Neural crest cell (in vitro differentiated cells): ENCODE measurements at regions not wholly inside any gene's neighbourhood (a gene's known extent, or its start where the extent isn't known, plus 50 kb on each side); places are given as distances from the start of the nearest gene placed in this dataset.

Experiments used
- DNase-seq: peaks from one replicate; pipeline ENCODE4 v3.0.0; 2021; ENCODE audit warnings: low read depth, mixed read lengths, low spot score
- H3K27ac Mint-ChIP-seq: one replicate; pipeline ENCODE4 v1.8.0; 2021; ENCODE audit warnings: mild to moderate bottlenecking, mixed read lengths; ENCODE audit not compliant: unreplicated experiment
- H3K27me3 Mint-ChIP-seq: 2 replicates; pipeline ENCODE4 v1.8.0; 2021; ENCODE audit warnings: low read depth, mild to moderate bottlenecking, mixed read lengths
- H3K36me3 Mint-ChIP-seq: 2 replicates; pipeline ENCODE4 v1.8.0; 2021; ENCODE audit warnings: low read depth, mild to moderate bottlenecking, mixed read lengths
- H3K4me1 Mint-ChIP-seq: 2 replicates; pipeline ENCODE4 v1.8.0; 2021; ENCODE audit warnings: mixed read lengths
- H3K4me3 Mint-ChIP-seq: one replicate; pipeline ENCODE4 v1.8.0; 2021; ENCODE audit warnings: mild to moderate bottlenecking, mixed read lengths
- H3K9me3 Mint-ChIP-seq: 2 replicates; pipeline ENCODE4 v1.8.0; 2021; ENCODE audit warnings: mixed read lengths
- CTCF ChIP-seq: fragments of 200-600 bp; sonication (generic); conservative IDR thresholded peaks from 2 replicates; pipeline ENCODE4 v1.5.0; 2021; ENCODE audit warnings: antibody characterized with exemption, mild to moderate bottlenecking

- no peak for DNase-seq
- H3K9me3 Mint-ChIP-seq = no peaks in the 10 kb centered on the region
- H3K4me3 Mint-ChIP-seq = no peak overlapping the region
- H3K36me3 Mint-ChIP-seq = no peaks in the 10 kb centered on the region
- TF ChIP-seq CTCF = no peak
- H3K27ac Mint-ChIP-seq = no peak overlapping the region
- H3K4me1 Mint-ChIP-seq = peaks cover 3% of the 10 kb centered on the region
- no peaks in the 10 kb centered on the region for H3K27me3 Mint-ChIP-seq
These were observed 59.0 kb upstream of the KCNMA1 start for GRCh38 chr10:77696584-77696983.

DNA sequence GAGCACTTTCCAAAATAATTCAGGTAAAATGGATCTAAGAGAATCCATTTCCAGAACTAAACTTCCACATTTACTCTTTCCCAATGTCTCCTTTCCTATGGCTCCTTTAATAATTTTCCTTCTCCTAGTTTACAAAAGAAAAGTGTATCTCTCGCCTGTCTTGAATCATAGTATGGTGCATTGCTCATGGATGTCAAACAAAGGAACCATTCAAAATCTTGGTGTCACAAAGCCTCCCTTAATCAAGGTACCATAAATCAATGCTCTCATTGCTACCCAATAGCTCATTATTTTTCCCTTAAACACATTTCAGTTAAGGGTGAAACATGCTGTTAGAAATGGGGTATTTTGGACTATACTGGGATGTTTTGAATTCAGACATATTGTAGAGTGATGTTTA, 57.6 kb upstream of the KCNMA1 start:
- no peak overlapping the region for H3K4me3 Mint-ChIP-seq
- peaks cover 3% of the 10 kb centered on the region for H3K4me1 Mint-ChIP-seq
- DNase-seq = no peak
- H3K27ac Mint-ChIP-seq = no peak overlapping the region
- H3K36me3 Mint-ChIP-seq = no peaks in the 10 kb centered on the region
- H3K27me3 Mint-ChIP-seq = peaks cover 3% of the 10 kb centered on the region
- H3K9me3 Mint-ChIP-seq = no peaks in the 10 kb centered on the region
- TF ChIP-seq CTCF = no peak

DNA sequence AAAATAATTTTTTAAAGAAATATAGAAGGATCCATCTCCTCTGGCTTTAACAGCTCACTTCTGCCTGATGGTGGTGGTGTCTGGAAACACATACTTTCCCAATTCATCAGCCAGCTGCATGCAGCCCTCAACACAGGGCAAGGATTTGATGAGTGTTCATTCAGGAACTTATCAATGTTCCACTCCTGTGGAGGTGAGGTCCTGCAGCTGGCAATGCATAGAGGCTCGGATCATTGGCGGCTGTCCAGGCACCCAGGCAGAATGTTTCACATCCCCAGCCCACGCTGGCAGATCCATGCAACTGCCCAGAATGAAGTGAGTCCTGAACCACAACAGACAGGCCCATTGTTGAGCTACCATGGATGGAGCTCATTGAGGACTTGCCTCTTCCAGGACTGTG, 55.2 kb upstream of the KCNMA1 start:
- Mint-ChIP-seq H3K4me1 (peaks cover 3% of the 10 kb centered on the region), H3K9me3 (no peaks in the 10 kb centered on the region), H3K27me3 (peaks cover 5% of the 10 kb centered on the region), H3K27ac (no peak overlapping the region), H3K36me3 (no peaks in the 10 kb centered on the region), H3K4me3 (no peak overlapping the region)
- no peak for DNase-seq
- TF ChIP-seq CTCF = no peak

GRCh38 chr10:77689339-77689738, 51.7 kb upstream of the KCNMA1 start:
- Mint-ChIP-seq H3K4me1 (peaks cover 4% of the 10 kb centered on the region), H3K36me3 (no peaks in the 10 kb centered on the region), H3K4me3 (no peak overlapping the region), H3K9me3 (no peaks in the 10 kb centered on the region), H3K27ac (no peak overlapping the region), H3K27me3 (peaks cover 5% of the 10 kb centered on the region)
- TF ChIP-seq CTCF = no peak
- DNase-seq = no peak

DNA sequence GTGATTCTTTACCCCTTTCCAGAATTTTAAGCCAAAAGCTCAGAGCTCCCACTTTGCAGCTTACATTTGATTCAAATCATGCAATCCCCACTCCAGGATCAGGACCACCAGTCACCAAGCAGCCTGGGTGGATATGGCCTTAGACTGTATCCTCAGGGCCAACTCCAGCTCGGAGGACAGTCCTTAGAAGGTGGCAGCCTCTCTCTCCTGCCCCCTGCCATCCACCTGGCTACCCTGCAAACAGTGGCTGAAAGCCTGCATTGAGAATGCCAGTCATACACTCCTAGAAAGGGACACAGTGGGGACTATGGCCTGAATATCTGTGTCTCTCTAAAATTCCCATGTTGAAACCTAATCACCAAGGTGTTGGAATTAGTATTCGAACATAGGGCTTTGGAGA, 50.0 kb upstream of the KCNMA1 start:
- H3K27me3 Mint-ChIP-seq = peaks cover 5% of the 10 kb centered on the region
- H3K27ac Mint-ChIP-seq = no peak overlapping the region
- H3K4me3 Mint-ChIP-seq = no peak overlapping the region
- DNase-seq = no peak
- TF ChIP-seq CTCF = no peak
- H3K9me3 Mint-ChIP-seq = no peaks in the 10 kb centered on the region
- H3K36me3 Mint-ChIP-seq = no peaks in the 10 kb centered on the region
- H3K4me1 Mint-ChIP-seq = peaks cover 5% of the 10 kb centered on the region
